ENCODE measurements at regions not wholly inside any gene's neighbourhood (a gene's known extent, or its start where the extent isn't known, plus 50 kb on each side); places are given as distances from the start of the nearest gene placed in this dataset.

DNA sequence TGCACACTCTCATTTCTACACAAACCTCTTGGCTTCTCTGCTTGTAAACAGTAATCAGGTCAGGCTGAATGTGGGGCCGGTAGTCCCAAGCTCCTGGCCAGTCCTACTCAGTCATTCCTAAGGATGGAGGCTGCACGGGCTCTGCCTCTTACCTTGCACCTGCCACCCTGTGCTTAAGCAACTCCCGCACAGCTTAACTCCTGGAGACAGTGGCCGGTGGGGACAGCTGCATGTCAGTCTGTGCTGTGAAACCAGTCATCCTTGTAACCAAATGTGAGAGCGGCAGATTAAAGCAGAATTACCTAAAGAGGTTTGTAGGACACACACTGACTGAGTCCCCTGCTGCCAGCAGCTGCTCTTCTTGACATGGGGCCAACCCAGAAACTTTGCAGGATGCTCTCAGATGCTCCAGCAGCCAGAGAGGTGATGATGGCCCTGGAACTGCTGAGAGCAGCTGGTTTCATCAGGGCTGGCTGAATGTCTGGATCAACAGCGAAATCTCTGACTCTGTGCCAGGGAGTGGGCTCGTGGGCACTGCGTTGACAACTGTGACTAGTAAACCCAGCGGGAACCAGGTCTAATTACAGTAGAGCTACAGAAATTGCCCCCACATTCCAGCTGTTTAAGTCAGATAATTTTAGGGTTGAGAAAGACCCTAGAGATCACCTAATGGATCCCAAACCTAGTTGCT, 123.7 kb downstream of the ANAPC4 start:
- no peaks in the 10 kb centered on the region for H3K27me3 ChIP-seq
- no peak for DNase-seq
- no peak for TF ChIP-seq POLR2A (IDR thresholded peaks at IDR 0.05)
- TF ChIP-seq, protein P1, sequence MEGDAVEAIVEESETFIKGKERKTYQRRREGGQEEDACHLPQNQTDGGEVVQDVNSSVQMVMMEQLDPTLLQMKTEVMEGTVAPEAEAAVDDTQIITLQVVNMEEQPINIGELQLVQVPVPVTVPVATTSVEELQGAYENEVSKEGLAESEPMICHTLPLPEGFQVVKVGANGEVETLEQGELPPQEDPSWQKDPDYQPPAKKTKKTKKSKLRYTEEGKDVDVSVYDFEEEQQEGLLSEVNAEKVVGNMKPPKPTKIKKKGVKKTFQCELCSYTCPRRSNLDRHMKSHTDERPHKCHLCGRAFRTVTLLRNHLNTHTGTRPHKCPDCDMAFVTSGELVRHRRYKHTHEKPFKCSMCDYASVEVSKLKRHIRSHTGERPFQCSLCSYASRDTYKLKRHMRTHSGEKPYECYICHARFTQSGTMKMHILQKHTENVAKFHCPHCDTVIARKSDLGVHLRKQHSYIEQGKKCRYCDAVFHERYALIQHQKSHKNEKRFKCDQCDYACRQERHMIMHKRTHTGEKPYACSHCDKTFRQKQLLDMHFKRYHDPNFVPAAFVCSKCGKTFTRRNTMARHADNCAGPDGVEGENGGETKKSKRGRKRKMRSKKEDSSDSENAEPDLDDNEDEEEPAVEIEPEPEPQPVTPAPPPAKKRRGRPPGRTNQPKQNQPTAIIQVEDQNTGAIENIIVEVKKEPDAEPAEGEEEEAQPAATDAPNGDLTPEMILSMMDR (IDR thresholded peaks at IDR 0.05): no peak
- intact Hi-C loops (cut with DNase I): no loop called here
- H3K4me1 ChIP-seq (ENCODE audit: insufficient read depth): no peaks in the 10 kb centered on the region
- no peak overlapping the region for H3K4me3 ChIP-seq
- no peaks in the 10 kb centered on the region for H3K9me3 ChIP-seq
- no peaks in the 10 kb centered on the region for H3K36me3 ChIP-seq
- no peak overlapping the region for H3K27ac ChIP-seq
- WGBS, 3 donors: 21 to 50% (median 21%) methylated on average over 9 of the region's 9 CpGs

DNA sequence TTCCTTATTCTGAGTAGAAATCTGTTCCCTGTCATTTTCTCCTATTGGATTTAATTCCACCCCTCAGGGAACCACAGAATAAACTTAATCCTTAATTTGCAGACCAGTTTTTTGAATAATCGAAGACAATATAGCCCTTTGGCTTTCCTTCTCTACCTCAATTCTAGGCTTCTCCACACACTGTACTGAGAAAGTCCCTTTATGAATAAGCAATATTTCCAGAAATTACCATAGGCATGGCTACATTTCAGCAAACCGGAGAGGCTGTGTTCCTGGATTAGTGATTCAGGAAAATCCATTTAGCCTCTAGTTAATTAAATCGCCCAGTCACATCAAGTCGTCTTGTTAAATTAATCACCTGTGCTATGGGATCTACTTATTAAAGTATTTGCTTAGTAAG, 125.1 kb downstream of the ANAPC4 start:
- H3K4me3 ChIP-seq: no peak overlapping the region
- H3K36me3 ChIP-seq: no peaks in the 10 kb centered on the region
- H3K27ac ChIP-seq: no peak overlapping the region
- no peak for TF ChIP-seq EP300 (IDR thresholded peaks at IDR 0.05)
- no peak for TF ChIP-seq POLR2A (IDR thresholded peaks at IDR 0.05)
- TF ChIP-seq, protein P1 (IDR thresholded peaks at IDR 0.05): no peak
- no peak for DNase-seq
- H3K4me1 ChIP-seq (ENCODE audit: insufficient read depth): no peaks in the 10 kb centered on the region
- no peaks in the 10 kb centered on the region for H3K27me3 ChIP-seq
- intact Hi-C loops (cut with DNase I): no loop called here
- WGBS, 3 donors: 85 to 93% (median 88%) methylated on average over 4 of the region's 4 CpGs
- no peaks in the 10 kb centered on the region for H3K9me3 ChIP-seq

DNA sequence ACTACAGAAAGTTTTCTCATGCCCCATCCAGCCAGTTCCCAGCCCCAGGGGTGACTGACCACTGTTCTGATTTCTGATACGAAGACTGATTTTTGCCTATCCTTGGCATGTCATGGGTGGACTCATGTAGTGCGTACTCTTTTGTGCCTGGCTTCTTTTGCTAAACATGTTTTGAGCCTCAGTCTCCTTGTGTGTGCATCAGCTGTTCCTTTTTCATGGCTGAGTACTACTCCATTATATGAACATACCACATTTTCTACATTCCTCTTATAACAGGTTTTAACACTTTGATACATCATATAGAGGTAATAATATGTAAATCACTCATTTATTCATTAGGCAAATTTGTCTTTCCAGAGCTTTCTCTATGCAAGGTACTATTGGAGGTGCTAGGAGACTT, 126.7 kb downstream of the ANAPC4 start:
- intact Hi-C loops (cut with DNase I): no loop called here
- no peaks in the 10 kb centered on the region for H3K36me3 ChIP-seq
- H3K27ac ChIP-seq: no peak overlapping the region
- H3K4me3 ChIP-seq: no peak overlapping the region
- TF ChIP-seq, protein P1 (IDR thresholded peaks at IDR 0.05): no peak
- TF ChIP-seq POLR2A (IDR thresholded peaks at IDR 0.05) (no peak), EP300 (IDR thresholded peaks at IDR 0.05) (no peak)
- no peaks in the 10 kb centered on the region for H3K27me3 ChIP-seq
- H3K4me1 ChIP-seq (ENCODE audit: insufficient read depth): no peaks in the 10 kb centered on the region
- H3K9me3 ChIP-seq: no peaks in the 10 kb centered on the region
- 95 to 97% (median 96%) methylated on average over 2 of the region's 2 CpGs for WGBS, 3 donors
- DNase-seq: no peak

DNA sequence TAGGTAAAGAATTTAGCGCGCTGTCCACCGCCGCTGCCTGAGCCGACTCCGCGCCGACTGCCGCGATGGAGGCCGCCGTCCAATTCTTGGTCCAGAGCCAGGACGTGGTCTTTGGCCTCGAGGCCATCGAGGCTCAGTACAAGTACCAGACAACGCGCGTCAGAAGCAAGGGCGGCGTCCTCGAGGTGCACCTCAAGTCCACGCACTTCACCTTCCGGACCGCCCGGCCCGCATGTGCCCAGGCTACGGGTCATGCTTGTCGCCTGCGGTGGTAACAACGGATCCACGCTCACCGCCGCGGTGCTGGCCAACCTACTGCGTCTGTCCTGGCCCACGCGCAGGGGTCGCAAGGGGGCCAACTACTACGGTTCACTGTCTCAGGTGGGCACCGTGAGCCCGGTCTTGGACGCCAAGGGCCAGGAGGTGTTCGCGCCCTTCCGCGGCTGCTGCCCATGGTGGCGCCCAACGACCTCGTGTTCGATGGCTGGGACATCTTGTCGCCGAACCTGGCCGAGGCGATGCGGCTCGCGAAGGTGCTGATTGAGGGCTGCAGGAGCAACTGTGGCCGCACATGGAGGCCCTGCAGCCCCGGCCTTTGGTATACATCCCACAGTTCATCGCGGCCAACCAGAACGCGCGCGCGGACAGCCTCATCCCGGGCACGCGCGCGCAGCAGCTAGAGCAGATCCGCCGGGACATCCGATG, 128.0 kb downstream of the ANAPC4 start:
- peak in 1 of 5 donors; percentile 10 for DNase-seq
- H3K36me3 ChIP-seq: no peaks in the 10 kb centered on the region
- no peak overlapping the region for H3K4me3 ChIP-seq
- no peaks in the 10 kb centered on the region for H3K27me3 ChIP-seq
- no peaks in the 10 kb centered on the region for H3K9me3 ChIP-seq
- H3K4me1 ChIP-seq (ENCODE audit: insufficient read depth): no peaks in the 10 kb centered on the region
- WGBS, 3 donors: 96 to 97% (median 97%) methylated on average over 74 of the region's 74 CpGs
- TF ChIP-seq EP300 (IDR thresholded peaks at IDR 0.05): no peak
- TF ChIP-seq, protein P1 (IDR thresholded peaks at IDR 0.05): no peak
- no peak for TF ChIP-seq POLR2A (IDR thresholded peaks at IDR 0.05)
- intact Hi-C loops (cut with DNase I): no loop called here
- H3K27ac ChIP-seq: no peak overlapping the region

Data from ovary (tissue), 7 donors.